ENCODE measurements at regions not wholly inside any gene's neighbourhood (a gene's known extent, or its start where the extent isn't known, plus 50 kb on each side); places are given as distances from the start of the nearest gene placed in this dataset.

DNA sequence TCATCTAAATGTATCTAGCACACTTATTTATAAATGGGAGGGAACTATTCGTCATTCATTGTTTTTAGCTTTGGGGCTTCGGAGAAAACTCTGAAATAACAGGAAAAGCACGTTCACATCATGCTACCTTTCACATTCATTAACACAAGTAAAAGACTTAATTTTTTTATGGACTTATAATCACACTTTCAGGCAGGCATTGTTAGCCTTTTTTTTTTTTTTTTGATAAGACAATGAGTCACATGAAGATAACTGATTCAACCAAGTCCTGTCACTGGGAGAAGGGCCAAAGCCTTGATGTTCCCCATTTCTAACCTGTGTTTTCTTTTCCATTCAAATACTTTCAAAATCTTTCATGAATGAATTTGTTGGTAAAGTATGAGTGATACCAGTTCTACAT is 631.3 kb upstream of the CA10 start:
- no peaks in the 10 kb centered on the region for H3K36me3 ChIP-seq (ENCODE audit: control insufficient read depth, insufficient read depth, low read length)
- peaks cover 4% of the 10 kb centered on the region for H3K9me3 ChIP-seq (ENCODE audit: control insufficient read depth, low read length)
- no peak overlapping the region for H3K4me3 ChIP-seq (ENCODE audit: extremely low read depth, insufficient read depth, low read length, poor library complexity, severe bottlenecking)
- no peaks in the 10 kb centered on the region for H3K4me1 ChIP-seq (ENCODE audit: control insufficient read depth, insufficient read depth, low read length, poor library complexity, severe bottlenecking)
- H3K27ac ChIP-seq (ENCODE audit: low read depth, low read length, severe bottlenecking), result no peak overlapping the region
- 60% methylated on average over 1 of the region's 3 CpGs; no CpG with 5 or more reads in 1 of the 2 experiments for WGBS, 2 experiments (ENCODE audit: insufficient coverage in 2 of 2)

DNA sequence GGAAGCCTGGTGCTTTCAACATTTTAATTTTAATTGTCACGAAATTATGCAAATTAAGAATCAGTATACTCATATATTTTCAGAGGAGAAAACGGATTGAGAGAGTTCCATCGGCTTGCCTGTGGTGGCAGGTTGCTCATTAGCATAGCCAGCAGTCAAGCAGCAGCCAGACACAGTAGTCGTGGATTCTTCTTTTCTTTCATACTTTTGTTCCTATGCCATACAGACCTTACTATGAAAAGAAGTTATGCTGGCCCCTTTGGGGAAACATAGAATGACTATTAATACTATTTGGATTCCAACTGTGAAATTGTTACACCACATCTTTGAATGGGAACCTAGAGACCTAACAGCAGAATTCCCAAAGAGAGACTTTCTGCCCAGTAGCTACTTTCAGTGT is 617.7 kb upstream of the CA10 start:
- WGBS, 2 experiments (ENCODE audit: insufficient coverage in 2 of 2), result 25 to 45% methylated on average over 3 of the region's 4 CpGs
- Histone ChIP-seq H3K4me1 (ENCODE audit: control insufficient read depth, insufficient read depth, low read length, poor library complexity, severe bottlenecking) (no peaks in the 10 kb centered on the region), H3K9me3 (ENCODE audit: control insufficient read depth, low read length) (no peaks in the 10 kb centered on the region), H3K27ac (ENCODE audit: low read depth, low read length, severe bottlenecking) (no peak overlapping the region), H3K36me3 (ENCODE audit: control insufficient read depth, insufficient read depth, low read length) (no peaks in the 10 kb centered on the region), H3K4me3 (ENCODE audit: extremely low read depth, insufficient read depth, low read length, poor library complexity, severe bottlenecking) (no peak overlapping the region)

DNA sequence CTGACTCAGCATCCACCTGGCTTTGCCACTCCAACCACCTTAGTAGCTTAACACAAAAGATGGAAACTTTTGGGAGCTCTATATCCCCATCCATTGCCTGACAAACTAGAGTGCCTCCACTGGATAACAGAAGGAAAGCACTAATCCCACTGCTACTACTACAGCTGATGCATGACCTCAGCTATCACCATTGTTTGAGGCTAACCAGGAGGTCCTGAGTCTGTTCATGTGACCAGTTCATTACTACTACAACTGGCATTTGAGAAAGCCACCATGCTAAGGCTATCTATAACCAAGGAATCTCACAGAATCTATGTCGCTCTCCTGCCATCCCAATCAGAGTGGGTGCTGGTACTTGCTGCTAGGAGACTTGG is 604.3 kb upstream of the CA10 start:
- Histone ChIP-seq H3K27ac (ENCODE audit: low read depth, low read length, severe bottlenecking) (no peak overlapping the region), H3K36me3 (ENCODE audit: control insufficient read depth, insufficient read depth, low read length) (no peaks in the 10 kb centered on the region), H3K4me1 (ENCODE audit: control insufficient read depth, insufficient read depth, low read length, poor library complexity, severe bottlenecking) (no peaks in the 10 kb centered on the region), H3K4me3 (ENCODE audit: extremely low read depth, insufficient read depth, low read length, poor library complexity, severe bottlenecking) (no peak overlapping the region), H3K9me3 (ENCODE audit: control insufficient read depth, low read length) (peaks cover 15% of the 10 kb centered on the region)
- WGBS, 2 experiments (ENCODE audit: insufficient coverage in 2 of 2), result 67 to 88% methylated on average over 1 of the region's 1 CpG

DNA sequence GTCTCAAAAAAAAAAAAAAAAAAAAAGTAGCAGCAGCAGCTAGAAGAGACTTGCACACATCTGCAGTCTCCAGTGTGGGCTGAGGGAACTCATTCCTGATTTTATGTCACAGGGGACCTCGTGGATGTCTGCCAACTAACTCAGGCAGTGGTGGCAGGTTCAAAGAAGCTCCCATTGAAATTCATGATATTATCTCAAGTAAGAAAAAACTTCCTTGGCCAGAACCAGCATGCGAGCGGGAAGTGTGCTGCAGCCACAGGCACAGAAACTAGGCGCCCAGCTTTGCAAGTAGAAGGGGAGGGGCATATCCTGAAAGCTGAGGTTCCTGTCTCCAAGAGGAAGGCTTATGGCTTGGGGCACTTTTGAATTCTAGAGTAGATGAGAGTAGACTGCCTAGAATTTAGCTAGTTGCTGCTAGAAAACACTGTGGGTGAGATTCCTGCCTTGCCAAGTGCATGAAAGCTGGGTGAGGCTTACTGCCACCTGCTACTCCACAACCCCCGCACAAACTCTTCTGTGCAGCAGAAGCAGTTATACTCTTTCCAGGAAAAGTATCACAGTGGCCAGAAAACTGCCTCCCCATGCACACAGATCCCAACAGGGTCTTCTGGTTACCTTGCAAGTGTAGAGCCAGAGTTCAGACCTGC is 603.8 kb upstream of the CA10 start:
- 75 to 78% methylated on average over 5 of the region's 5 CpGs for WGBS, 2 experiments (ENCODE audit: insufficient coverage in 2 of 2)
- H3K36me3 ChIP-seq (ENCODE audit: control insufficient read depth, insufficient read depth, low read length), result no peaks in the 10 kb centered on the region
- peaks cover 15% of the 10 kb centered on the region for H3K9me3 ChIP-seq (ENCODE audit: control insufficient read depth, low read length)
- H3K4me3 ChIP-seq (ENCODE audit: extremely low read depth, insufficient read depth, low read length, poor library complexity, severe bottlenecking), result no peak overlapping the region
- H3K4me1 ChIP-seq (ENCODE audit: control insufficient read depth, insufficient read depth, low read length, poor library complexity, severe bottlenecking), result no peaks in the 10 kb centered on the region
- H3K27ac ChIP-seq (ENCODE audit: low read depth, low read length, severe bottlenecking), result no peak overlapping the region

DNA sequence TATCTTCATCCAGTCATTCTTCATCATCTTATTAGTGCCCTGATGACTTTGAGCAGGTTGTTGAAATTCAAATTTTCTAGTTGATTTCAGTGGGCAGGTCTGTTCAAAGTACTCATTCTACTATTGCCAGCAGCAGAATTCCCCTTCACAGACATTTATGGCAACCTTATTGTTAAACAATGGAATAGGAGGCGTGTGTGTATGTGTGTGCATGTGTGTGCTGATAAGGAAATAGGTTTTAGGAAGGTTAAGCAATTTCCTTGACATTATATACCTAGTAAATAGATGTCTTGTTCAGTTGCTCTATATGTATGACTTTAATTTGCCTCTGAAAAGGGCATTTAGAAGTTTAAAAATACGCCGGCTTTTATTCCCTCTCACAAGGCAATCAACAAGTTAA is 601.4 kb upstream of the CA10 start:
- Histone ChIP-seq H3K4me3 (ENCODE audit: extremely low read depth, insufficient read depth, low read length, poor library complexity, severe bottlenecking) (no peak overlapping the region), H3K27ac (ENCODE audit: low read depth, low read length, severe bottlenecking) (no peak overlapping the region)
- no CpG with 5 or more reads among the region's 3 CpGs for WGBS, 2 experiments (ENCODE audit: insufficient coverage in 2 of 2)

DNA sequence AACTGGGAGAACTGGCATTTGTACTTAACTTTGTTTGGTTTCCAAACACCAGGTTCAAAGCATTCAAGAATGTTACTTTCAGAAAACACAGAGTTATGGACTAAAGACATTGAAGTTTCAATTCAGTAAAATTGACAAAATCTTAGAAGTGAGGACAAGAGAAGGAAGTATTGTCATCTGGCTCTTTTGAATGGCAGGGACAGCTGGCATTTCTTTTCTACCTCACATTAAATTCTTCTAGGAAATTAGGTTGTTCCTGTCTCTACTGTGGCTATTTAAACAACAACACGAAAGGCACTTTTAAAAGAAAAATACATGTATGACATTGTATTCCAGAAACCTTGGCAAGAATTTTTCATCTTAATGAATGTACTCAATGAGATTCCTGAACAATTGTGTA is 600.0 kb upstream of the CA10 start:
- H3K4me1 ChIP-seq (ENCODE audit: control insufficient read depth, insufficient read depth, low read length, poor library complexity, severe bottlenecking), result no peaks in the 10 kb centered on the region
- no peaks in the 10 kb centered on the region for H3K36me3 ChIP-seq (ENCODE audit: control insufficient read depth, insufficient read depth, low read length)
- H3K4me3 ChIP-seq (ENCODE audit: extremely low read depth, insufficient read depth, low read length, poor library complexity, severe bottlenecking), result no peak overlapping the region
- no peak overlapping the region for H3K27ac ChIP-seq (ENCODE audit: low read depth, low read length, severe bottlenecking)
- WGBS, 2 experiments (ENCODE audit: insufficient coverage in 2 of 2), result no CpG with 5 or more reads among the region's 1 CpG
- H3K9me3 ChIP-seq (ENCODE audit: control insufficient read depth, low read length), result peaks cover 15% of the 10 kb centered on the region

More for the DNA sequence above, 601.4 kb upstream of the CA10 start:
- Histone ChIP-seq H3K4me1 (ENCODE audit: control insufficient read depth, insufficient read depth, low read length, poor library complexity, severe bottlenecking) (no peaks in the 10 kb centered on the region), H3K9me3 (ENCODE audit: control insufficient read depth, low read length) (peaks cover 15% of the 10 kb centered on the region), H3K36me3 (ENCODE audit: control insufficient read depth, insufficient read depth, low read length) (no peaks in the 10 kb centered on the region)

DNA sequence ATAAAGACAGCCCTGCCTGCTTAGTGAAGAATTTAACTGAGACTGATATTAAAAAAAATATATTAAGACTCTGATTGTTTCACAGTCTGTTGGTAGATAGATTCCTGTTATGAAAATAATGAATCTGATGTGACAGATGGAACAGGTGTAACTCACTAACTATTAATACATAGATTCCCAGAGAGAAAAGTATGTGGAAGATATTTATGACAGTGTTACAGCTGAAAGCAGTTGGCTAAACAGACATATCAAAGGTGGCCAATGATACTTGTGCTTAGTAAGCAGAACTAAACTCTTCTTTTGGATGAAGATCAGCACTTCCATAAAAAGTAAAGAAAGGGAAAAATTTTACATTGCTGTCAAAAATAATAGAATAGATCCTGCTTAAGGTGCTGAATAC is 598.2 kb upstream of the CA10 start:
- Histone ChIP-seq H3K27ac (ENCODE audit: low read depth, low read length, severe bottlenecking) (no peak overlapping the region), H3K36me3 (ENCODE audit: control insufficient read depth, insufficient read depth, low read length) (no peaks in the 10 kb centered on the region), H3K4me1 (ENCODE audit: control insufficient read depth, insufficient read depth, low read length, poor library complexity, severe bottlenecking) (no peaks in the 10 kb centered on the region), H3K9me3 (ENCODE audit: control insufficient read depth, low read length) (peaks cover 12% of the 10 kb centered on the region), H3K4me3 (ENCODE audit: extremely low read depth, insufficient read depth, low read length, poor library complexity, severe bottlenecking) (no peak overlapping the region)

DNA sequence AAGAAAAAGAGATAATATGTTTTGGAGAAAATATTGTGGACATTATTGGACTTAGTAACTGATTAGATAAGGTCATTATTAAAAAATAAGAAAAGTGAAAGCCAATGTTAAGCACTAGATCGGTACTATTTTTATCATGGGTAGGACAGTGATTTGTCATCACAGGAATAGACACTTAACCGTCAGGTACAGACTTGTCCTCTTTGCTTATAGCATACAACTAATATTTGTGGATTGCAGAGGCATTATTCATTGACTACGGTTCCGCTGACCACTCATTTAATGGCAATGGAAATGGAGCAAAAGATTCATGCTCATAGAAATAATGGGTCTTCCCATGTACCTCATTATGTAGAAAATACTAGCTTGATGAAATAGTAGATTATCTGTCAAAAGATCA is 596.3 kb upstream of the CA10 start:
- WGBS, 2 experiments (ENCODE audit: insufficient coverage in 2 of 2), result 60 to 78% methylated on average over 1 of the region's 4 CpGs
- no peak overlapping the region for H3K27ac ChIP-seq (ENCODE audit: low read depth, low read length, severe bottlenecking)

DNA sequence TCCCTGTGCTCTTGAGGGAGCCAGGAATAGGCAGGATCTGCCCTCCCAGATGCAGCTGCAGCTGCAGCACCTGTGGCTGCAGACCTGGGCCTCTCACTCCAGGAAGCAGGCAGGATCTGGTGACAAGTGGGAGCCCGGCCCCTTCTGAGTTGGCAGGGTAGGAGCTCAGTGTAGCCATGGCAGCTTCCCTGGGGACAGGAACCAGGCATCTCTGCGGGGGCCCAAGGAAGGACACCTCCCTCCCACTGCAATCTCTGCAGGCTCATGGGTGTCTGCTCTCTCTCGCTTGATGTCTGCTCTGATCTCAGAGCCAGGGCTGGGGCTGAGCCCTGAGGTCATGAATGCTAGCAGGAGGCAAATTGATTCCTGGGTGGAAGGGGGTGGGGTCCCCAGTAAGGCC is 592.5 kb upstream of the CA10 start:
- H3K36me3 ChIP-seq (ENCODE audit: control insufficient read depth, insufficient read depth, low read length), result no peaks in the 10 kb centered on the region
- no peak overlapping the region for H3K27ac ChIP-seq (ENCODE audit: low read depth, low read length, severe bottlenecking)
- H3K9me3 ChIP-seq (ENCODE audit: control insufficient read depth, low read length), result peaks cover 8% of the 10 kb centered on the region
- WGBS, 2 experiments (ENCODE audit: insufficient coverage in 2 of 2), result 46 to 75% methylated on average over 1 to 2 of the region's 3 CpGs
- H3K4me3 ChIP-seq (ENCODE audit: extremely low read depth, insufficient read depth, low read length, poor library complexity, severe bottlenecking), result no peak overlapping the region
- H3K4me1 ChIP-seq (ENCODE audit: control insufficient read depth, insufficient read depth, low read length, poor library complexity, severe bottlenecking), result no peaks in the 10 kb centered on the region

More for the DNA sequence above, 596.3 kb upstream of the CA10 start:
- Histone ChIP-seq H3K9me3 (ENCODE audit: control insufficient read depth, low read length) (peaks cover 16% of the 10 kb centered on the region), H3K4me3 (ENCODE audit: extremely low read depth, insufficient read depth, low read length, poor library complexity, severe bottlenecking) (no peak overlapping the region), H3K4me1 (ENCODE audit: control insufficient read depth, insufficient read depth, low read length, poor library complexity, severe bottlenecking) (no peaks in the 10 kb centered on the region), H3K36me3 (ENCODE audit: control insufficient read depth, insufficient read depth, low read length) (no peaks in the 10 kb centered on the region)

DNA sequence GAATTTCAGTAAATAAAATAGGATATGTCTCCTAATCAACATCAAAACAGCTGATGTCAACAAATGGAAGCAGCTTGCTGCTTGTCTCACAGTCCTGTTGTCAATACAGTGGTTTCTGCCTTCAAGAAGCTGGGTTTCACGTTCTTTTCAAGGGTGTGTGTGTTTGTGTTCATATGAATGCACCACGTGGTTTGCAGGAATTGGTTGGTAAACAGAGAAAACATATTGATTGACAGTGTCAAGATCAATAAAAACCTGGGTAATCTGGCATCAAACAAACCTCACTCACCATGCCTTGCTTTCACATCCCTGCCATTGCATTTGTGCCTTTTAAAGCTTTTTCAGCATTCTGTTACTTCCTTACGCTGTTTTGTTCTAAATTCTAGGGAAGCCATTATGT is 585.7 kb upstream of the CA10 start:
- WGBS, 2 experiments (ENCODE audit: insufficient coverage in 2 of 2), result 67 to 83% methylated on average over 1 to 2 of the region's 3 CpGs
- Histone ChIP-seq H3K4me1 (ENCODE audit: control insufficient read depth, insufficient read depth, low read length, poor library complexity, severe bottlenecking) (no peaks in the 10 kb centered on the region), H3K9me3 (ENCODE audit: control insufficient read depth, low read length) (no peaks in the 10 kb centered on the region), H3K36me3 (ENCODE audit: control insufficient read depth, insufficient read depth, low read length) (no peaks in the 10 kb centered on the region), H3K4me3 (ENCODE audit: extremely low read depth, insufficient read depth, low read length, poor library complexity, severe bottlenecking) (no peak overlapping the region), H3K27ac (ENCODE audit: low read depth, low read length, severe bottlenecking) (no peak overlapping the region)

DNA sequence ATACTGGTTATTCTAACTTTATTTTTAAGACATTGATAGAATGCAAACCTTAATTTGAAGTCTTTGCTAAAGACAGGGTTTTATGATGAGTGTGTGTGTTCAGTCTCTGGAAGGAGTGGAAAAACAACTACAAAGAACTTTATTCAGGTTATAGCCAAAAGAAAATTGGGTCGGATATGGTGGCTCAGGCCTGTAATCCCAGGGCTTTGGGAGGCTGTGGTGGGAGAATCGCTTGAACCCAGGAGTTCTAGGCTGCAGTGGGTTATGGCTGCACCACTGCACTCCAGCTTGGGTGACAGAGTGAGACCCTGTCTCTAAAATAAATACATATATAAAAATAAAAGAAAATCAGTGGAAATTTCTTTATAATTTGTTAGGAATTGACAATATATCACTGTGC is 581.5 kb upstream of the CA10 start:
- 80 to 83% methylated on average over 1 to 2 of the region's 2 CpGs for WGBS, 2 experiments (ENCODE audit: insufficient coverage in 2 of 2)
- Histone ChIP-seq H3K9me3 (ENCODE audit: control insufficient read depth, low read length) (no peaks in the 10 kb centered on the region), H3K27ac (ENCODE audit: low read depth, low read length, severe bottlenecking) (no peak overlapping the region), H3K4me1 (ENCODE audit: control insufficient read depth, insufficient read depth, low read length, poor library complexity, severe bottlenecking) (no peaks in the 10 kb centered on the region), H3K4me3 (ENCODE audit: extremely low read depth, insufficient read depth, low read length, poor library complexity, severe bottlenecking) (no peak overlapping the region), H3K36me3 (ENCODE audit: control insufficient read depth, insufficient read depth, low read length) (no peaks in the 10 kb centered on the region)
